Amniotic stem cell (primary cell): ENCODE measurements at regions not wholly inside any gene's neighbourhood (a gene's known extent, or its start where the extent isn't known, plus 50 kb on each side); places are given as distances from the start of the nearest gene placed in this dataset.
"Not testable (repeated sequence)": the region's sequence is repeated elsewhere in the genome, so short reads cannot be mapped to it uniquely, and the experiment has no call there.

Experiments
- DNase-seq: peaks from one replicate; lab custom pipeline; 2025; lab: John Stamatoyannopoulos, UW

DNA sequence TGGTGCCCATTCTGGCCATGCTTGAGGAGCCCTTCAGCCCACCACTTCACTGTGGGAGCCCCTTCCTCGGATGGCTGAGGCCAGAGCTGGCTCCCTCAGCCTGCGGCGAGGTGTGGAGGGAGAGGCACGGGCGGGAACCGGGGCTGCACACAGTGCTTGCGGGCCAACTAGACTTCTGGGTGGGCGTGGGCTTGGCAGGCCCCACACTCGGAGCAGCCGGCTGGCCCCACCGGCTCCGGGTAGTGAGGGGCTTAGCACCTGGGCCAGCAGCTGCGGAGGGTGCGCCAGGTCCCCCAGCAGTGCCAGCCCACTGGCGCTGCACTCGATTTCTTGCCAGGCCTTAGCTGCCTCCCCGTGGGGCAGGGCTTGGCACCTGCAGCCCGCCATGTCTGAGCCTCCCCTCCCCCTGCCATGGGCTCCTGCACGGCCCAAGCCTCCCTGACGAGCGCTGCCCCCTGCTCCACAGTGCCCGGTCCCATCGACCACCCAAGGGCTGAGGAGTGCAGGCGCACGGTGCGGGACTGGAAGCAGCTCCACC is 554.2 kb downstream of the GABRG2 start:
- DNase-seq = not testable (repeated sequence)

GRCh38 chr5:162624110-162624509 is 556.5 kb downstream of the GABRG2 start:
- DNase-seq = no peak

GRCh38 chr5:162637481-162637880 is 569.9 kb downstream of the GABRG2 start:
- no peak for DNase-seq

DNA sequence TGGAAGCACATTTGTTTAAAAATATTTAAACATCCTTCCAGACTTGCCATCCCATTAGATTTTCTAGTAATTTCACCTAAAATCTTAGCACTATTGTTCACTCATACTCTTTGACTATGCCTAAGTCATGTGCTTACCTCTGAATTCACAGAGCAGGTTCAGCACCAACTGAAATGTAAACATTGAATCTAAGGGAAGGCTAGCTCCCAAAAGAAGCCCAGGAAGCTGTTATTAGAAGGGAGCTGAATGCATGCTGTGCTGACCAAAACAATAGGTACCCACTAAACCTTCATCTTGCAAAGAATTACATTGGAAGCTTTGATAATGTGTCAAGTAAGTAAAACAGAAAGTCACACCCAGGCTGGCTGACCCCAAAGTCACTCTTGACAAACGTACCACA is 571.3 kb downstream of the GABRG2 start:
- DNase-seq = no peak

- no peak for DNase-seq
Measured at GRCh38 chr5:162641142-162641813, 573.7 kb downstream of the GABRG2 start.

- no peak for DNase-seq
Measured at GRCh38 chr5:162654661-162655405, 587.3 kb downstream of the GABRG2 start.

GRCh38 chr5:162657076-162657475 is 589.5 kb downstream of the GABRG2 start:
- DNase-seq = no peak

DNA sequence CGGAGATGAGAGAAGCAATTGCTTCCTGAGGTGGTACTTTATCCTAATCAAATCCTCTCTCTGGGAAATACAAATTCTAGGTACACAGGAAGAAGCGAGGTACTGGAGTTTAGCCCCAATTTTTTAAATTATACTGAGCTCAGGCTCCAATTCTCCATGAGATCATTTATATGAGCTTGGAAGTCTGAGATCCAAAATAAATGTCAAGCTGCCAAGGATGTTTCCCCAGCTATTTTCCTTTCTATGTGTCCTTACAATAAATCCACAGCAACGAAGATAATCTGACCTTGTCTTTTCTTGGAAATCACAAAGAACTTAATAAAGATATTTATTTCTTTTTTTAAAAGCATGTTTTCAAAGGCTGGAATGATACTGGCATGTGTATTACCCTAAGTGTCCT is 597.3 kb downstream of the GABRG2 start:
- DNase-seq = no peak

- DNase-seq = no peak
Measured at GRCh38 chr5:162668926-162669325, 601.4 kb downstream of the GABRG2 start.

- no peak for DNase-seq
Measured at GRCh38 chr5:162672061-162672460, 604.5 kb downstream of the GABRG2 start.

DNA sequence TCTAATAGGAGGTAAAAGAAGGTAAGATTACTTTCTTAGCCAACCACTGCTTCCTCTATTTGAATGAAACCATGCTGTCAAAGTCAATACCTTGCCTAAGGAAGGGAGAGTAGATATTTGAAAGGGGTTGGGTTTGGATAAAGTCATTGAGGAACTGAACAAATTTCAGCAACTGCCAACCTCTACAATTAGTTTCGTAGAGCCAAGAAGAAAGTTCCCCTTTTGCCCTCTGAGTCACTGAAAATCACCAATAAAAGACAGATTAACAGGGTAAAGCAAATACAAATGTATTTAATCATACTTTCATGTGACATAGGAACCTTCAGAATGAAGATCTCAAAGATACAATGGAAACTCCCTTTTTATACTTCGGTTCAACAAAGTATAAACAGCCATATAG is 615.7 kb downstream of the GABRG2 start:
- DNase-seq = no peak

DNA sequence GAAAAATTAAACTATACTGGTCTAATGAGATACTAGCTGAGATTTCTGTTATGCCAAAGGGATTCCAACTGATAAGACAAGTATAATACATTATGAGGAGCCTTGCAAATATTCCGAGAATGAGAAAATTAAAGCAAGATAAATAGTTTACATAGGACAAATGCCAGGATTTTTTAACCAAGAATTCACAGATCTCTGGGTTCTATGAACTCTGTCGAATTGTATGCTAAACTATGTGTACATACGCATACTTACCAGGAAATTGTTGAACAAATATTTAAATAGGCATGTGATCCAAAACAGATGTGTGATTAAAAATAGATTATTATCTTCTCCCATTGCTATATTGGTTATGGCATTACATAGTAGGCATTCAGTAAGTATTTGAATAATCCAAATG is 616.6 kb downstream of the GABRG2 start:
- DNase-seq = no peak

GRCh38 chr5:162685302-162685701 is 617.7 kb downstream of the GABRG2 start:
- DNase-seq = no peak

DNA sequence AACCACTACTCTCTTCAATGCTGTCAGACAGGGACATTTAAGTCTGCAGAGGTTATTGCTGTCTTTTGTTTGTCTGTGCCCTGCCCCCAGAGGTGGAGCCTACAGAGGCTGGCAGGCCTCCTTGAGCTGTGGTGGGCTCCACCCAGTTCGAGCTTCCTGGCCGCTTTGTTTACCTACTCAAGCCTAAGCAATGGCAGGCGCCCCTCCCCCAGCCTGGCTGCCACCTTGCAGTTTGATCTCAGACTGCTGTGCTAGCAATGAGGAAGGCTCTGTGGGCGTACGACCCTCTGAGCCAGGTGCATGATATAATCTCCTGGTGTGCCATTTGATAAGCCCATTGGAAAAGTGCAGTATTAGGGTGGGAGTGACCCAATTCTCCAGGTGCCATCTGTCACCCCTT is 628.7 kb downstream of the GABRG2 start:
- not testable (repeated sequence) for DNase-seq

DNA sequence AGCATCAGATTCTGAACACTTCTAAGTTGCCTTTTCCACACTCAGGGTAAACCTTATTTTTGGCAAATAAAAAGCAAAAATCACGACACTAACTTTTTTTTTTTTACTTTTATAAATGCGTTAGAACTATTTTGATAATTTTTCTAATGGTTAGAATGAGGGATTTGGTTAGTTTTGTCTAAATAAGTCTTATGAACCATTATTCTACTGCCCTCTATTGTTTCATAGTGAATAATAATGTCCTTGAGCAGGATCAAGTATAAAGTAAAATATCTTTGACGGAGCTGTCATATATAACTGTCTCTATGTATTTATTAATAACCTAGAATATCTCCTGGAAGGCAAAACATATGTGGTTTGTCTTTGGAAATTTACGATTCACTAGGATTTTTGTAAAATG is 631.8 kb downstream of the GABRG2 start:
- DNase-seq = no peak

GRCh38 chr5:162703914-162704313 is 636.3 kb downstream of the GABRG2 start:
- no peak for DNase-seq

GRCh38 chr5:162711244-162711643 is 643.7 kb downstream of the GABRG2 start:
- no peak for DNase-seq

- no peak for DNase-seq
Measured at GRCh38 chr5:162719720-162720119, 652.1 kb downstream of the GABRG2 start.

GRCh38 chr5:162721125-162721524 is 653.6 kb downstream of the GABRG2 start:
- no peak for DNase-seq

GRCh38 chr5:162752612-162753011 is 684.8 kb upstream of the CCNG1 start:
- no peak for DNase-seq

- DNase-seq = no peak
Measured at GRCh38 chr5:162762119-162762518, 675.3 kb upstream of the CCNG1 start.

- no peak for DNase-seq
Measured at GRCh38 chr5:162769019-162769418, 668.4 kb upstream of the CCNG1 start.

GRCh38 chr5:162785673-162786072 is 651.7 kb upstream of the CCNG1 start:
- no peak for DNase-seq
